ENCODE measurements at regions not wholly inside any gene's neighbourhood (a gene's known extent, or its start where the extent isn't known, plus 50 kb on each side); places are given as distances from the start of the nearest gene placed in this dataset.
"Not testable (repeated sequence)": the region's sequence is repeated elsewhere in the genome, so short reads cannot be mapped to it uniquely, and the experiment has no call there.

- no peaks in the 10 kb centered on the region for H3K79me2 ChIP-seq (ENCODE audit: insufficient read depth, low read length)
- no peaks in the 10 kb centered on the region; the same call in 1 of the 2 replicates for H3F3A ChIP-seq (ENCODE audit: insufficient read depth)
- no peak overlapping the region for H3K4me3 ChIP-seq (ENCODE audit: insufficient read depth, low read length, poor library complexity, severe bottlenecking)
- H4K20me1 ChIP-seq (ENCODE audit: low read depth, low read length) = no peaks in the 10 kb centered on the region
- TF ChIP-seq CTCF (IDR thresholded peaks at IDR 0.05; ENCODE audit: insufficient read depth, low read length, poor library complexity, severe bottlenecking) (no peak), EZH2phosphoT487 (conservative IDR thresholded peaks at IDR 0.05; ENCODE audit: low read length) (no peak)
- no peaks in the 10 kb centered on the region for H3K27me3 ChIP-seq (ENCODE audit: low read length)
- no peaks in the 10 kb centered on the region for H3K9me2 ChIP-seq (replicated peaks; ENCODE audit: insufficient read depth, low read length)
- H2AFZ ChIP-seq (ENCODE audit: low read depth, low read length, severe bottlenecking) = no peak overlapping the region
- peaks cover 15% of the 10 kb centered on the region; the same call in 1 of the 2 replicates for H3K36me3 ChIP-seq (ENCODE audit: low read length)
- no peak overlapping the region for H3K4me2 ChIP-seq (ENCODE audit: low read depth, low read length, poor library complexity, severe bottlenecking)
- no peak overlapping the region for H3K9ac ChIP-seq (ENCODE audit: low read length)
- H3K27ac ChIP-seq (ENCODE audit: low read depth, low read length) = no peak overlapping the region
- no peaks in the 10 kb centered on the region for H3K9me3 ChIP-seq (ENCODE audit: insufficient read depth, low read length)
These were observed 105.4 kb upstream of the PCAT7 start for GRCh38 chr9:94449486-94449885.

GRCh38 chr9:94464790-94465189, 90.1 kb upstream of the PCAT7 start:
- Histone ChIP-seq H2AFZ (ENCODE audit: low read depth, low read length, severe bottlenecking) (no peak overlapping the region), H3F3A (ENCODE audit: insufficient read depth) (0 out of 2 replicates have a peak, but pooled peaks cover 11% of the 10 kb centered on the region), H3K79me2 (ENCODE audit: insufficient read depth, low read length) (no peaks in the 10 kb centered on the region), H3K4me3 (ENCODE audit: insufficient read depth, low read length, poor library complexity, severe bottlenecking) (no peak overlapping the region), H3K27me3 (ENCODE audit: low read length) (no peaks in the 10 kb centered on the region), H3K4me2 (ENCODE audit: low read depth, low read length, poor library complexity, severe bottlenecking) (no peak overlapping the region), H3K36me3 (ENCODE audit: low read length) (peaks cover 21% of the 10 kb centered on the region), H3K27ac (ENCODE audit: low read depth, low read length) (no peak overlapping the region), H4K20me1 (ENCODE audit: low read depth, low read length) (no peaks in the 10 kb centered on the region), H3K9me3 (ENCODE audit: insufficient read depth, low read length) (peaks cover 4% of the 10 kb centered on the region; the same call in 1 of the 2 replicates), H3K9ac (ENCODE audit: low read length) (no peak overlapping the region), H3K9me2 (replicated peaks; ENCODE audit: insufficient read depth, low read length) (no peaks in the 10 kb centered on the region)
- no peak for TF ChIP-seq EZH2phosphoT487 (conservative IDR thresholded peaks at IDR 0.05; ENCODE audit: low read length)
- no peak for TF ChIP-seq CTCF (IDR thresholded peaks at IDR 0.05; ENCODE audit: insufficient read depth, low read length, poor library complexity, severe bottlenecking)

- not testable (repeated sequence) for H3K4me2 ChIP-seq (ENCODE audit: low read depth, low read length, poor library complexity, severe bottlenecking); H3K36me3 ChIP-seq (ENCODE audit: low read length); H3K9ac ChIP-seq (ENCODE audit: low read length); H3K4me3 ChIP-seq (ENCODE audit: insufficient read depth, low read length, poor library complexity, severe bottlenecking); H3K9me3 ChIP-seq (ENCODE audit: insufficient read depth, low read length); H3F3A ChIP-seq (ENCODE audit: insufficient read depth); H2AFZ ChIP-seq (ENCODE audit: low read depth, low read length, severe bottlenecking); H3K27me3 ChIP-seq (ENCODE audit: low read length); H3K27ac ChIP-seq (ENCODE audit: low read depth, low read length); H4K20me1 ChIP-seq (ENCODE audit: low read depth, low read length); H3K79me2 ChIP-seq (ENCODE audit: insufficient read depth, low read length); H3K9me2 ChIP-seq (replicated peaks; ENCODE audit: insufficient read depth, low read length)
These were observed 82.8 kb upstream of the PCAT7 start for GRCh38 chr9:94472063-94472462.

GRCh38 chr9:94472806-94473360, 82.0 kb upstream of the PCAT7 start:
- H3K9ac ChIP-seq (ENCODE audit: low read length) = no peak overlapping the region
- H3K27ac ChIP-seq (ENCODE audit: low read depth, low read length) = no peak overlapping the region
- no peaks in the 10 kb centered on the region for H3F3A ChIP-seq (ENCODE audit: insufficient read depth)
- H2AFZ ChIP-seq (ENCODE audit: low read depth, low read length, severe bottlenecking) = no peak overlapping the region
- no peaks in the 10 kb centered on the region for H3K27me3 ChIP-seq (ENCODE audit: low read length)
- no peaks in the 10 kb centered on the region for H3K9me2 ChIP-seq (replicated peaks; ENCODE audit: insufficient read depth, low read length)
- no peaks in the 10 kb centered on the region for H3K36me3 ChIP-seq (ENCODE audit: low read length)
- no peaks in the 10 kb centered on the region for H3K79me2 ChIP-seq (ENCODE audit: insufficient read depth, low read length)
- no peak overlapping the region for H3K4me2 ChIP-seq (ENCODE audit: low read depth, low read length, poor library complexity, severe bottlenecking)
- H4K20me1 ChIP-seq (ENCODE audit: low read depth, low read length) = no peaks in the 10 kb centered on the region
- no peak for TF ChIP-seq EZH2phosphoT487 (conservative IDR thresholded peaks at IDR 0.05; ENCODE audit: low read length)
- TF ChIP-seq CTCF (IDR thresholded peaks at IDR 0.05; ENCODE audit: insufficient read depth, low read length, poor library complexity, severe bottlenecking) = no peak
- H3K4me3 ChIP-seq (ENCODE audit: insufficient read depth, low read length, poor library complexity, severe bottlenecking) = no peak overlapping the region
- no peaks in the 10 kb centered on the region for H3K9me3 ChIP-seq (ENCODE audit: insufficient read depth, low read length)

All from SU-DHL-6 (cell line).